GM19023 (cell line): ENCODE measurements at regions not wholly inside any gene's neighbourhood (a gene's known extent, or its start where the extent isn't known, plus 50 kb on each side); places are given as distances from the start of the nearest gene placed in this dataset.

Experiments used
- ATAC-seq: cut with Tn5 transposase; IDR thresholded peaks from one replicate; pipeline ENCODE4 v1.9.1; 2021; ENCODE audit warnings: mild to moderate bottlenecking, moderate library complexity; ENCODE audit not compliant: unreplicated experiment

GRCh38 chr13:73248711-73249580 is 190.1 kb downstream of the KLF5 start:
- ATAC-seq, result no peak

DNA sequence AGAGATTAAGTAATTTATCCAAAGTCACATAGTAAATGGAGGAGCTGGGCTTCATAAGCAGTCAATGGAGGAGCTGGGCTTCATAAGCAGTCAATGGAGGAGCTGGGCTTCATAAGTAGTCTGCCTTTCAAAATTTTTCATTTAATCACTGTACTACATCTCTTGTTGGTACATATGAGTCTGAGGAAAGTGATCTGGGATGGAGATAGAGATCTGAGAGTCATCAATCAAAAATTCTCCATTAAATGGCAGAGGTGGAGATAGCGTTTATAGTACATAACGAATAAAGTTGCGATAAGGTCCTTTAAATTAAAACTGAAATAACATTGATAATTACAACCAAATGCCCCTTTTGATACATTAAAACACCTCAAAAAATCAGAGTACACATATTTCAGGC is 189.3 kb downstream of the KLF5 start:
- ATAC-seq, result no peak

- no peak for ATAC-seq
Observed at GRCh38 chr13:73245246-73245645, 186.4 kb downstream of the KLF5 start.

DNA sequence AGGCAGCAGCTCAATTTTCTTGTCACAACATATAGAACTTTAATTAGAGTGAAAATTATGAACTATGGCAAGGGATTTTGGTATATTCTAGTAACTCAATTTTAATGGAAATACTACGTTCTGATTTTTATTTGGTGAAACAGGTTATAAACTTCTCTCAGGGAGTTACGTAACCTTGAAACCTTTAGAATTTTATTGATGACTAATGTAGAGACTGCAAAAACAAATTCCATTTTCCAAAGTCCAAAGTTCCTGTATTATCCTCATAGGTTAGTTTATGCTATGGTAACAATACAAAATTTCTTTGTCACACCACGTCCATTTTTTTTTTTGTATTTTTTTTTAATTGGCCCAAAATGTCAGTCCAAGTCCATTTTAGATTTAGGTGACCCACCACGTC is 185.7 kb downstream of the KLF5 start:
- ATAC-seq, result no peak

DNA sequence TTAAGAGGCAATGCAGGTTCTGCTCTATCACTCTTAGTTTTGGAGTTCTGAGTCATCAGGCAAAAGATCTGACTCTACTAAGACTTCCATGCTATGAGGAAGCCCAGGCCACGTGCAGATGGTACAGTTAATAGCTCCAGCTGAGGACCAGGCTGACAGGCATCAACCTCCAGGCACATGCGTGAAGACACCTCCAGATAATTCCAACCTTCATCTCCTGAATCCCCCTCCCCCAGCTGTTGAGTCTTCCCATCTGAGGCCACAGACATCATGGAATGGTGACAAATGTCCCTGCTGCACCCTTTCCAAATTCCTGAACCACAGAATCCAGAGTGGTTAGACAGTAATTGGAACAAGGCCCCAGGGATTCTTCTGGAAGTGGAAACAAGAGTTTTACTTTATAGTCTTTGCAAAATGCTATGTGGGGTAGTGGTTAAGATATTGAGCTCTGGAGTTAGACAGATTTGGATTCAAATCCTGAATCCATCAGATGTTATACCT is 183.8 kb downstream of the KLF5 start:
- ATAC-seq, result no peak

- ATAC-seq, result no peak
Observed at GRCh38 chr13:73240193-73240592, 181.4 kb downstream of the KLF5 start.

DNA sequence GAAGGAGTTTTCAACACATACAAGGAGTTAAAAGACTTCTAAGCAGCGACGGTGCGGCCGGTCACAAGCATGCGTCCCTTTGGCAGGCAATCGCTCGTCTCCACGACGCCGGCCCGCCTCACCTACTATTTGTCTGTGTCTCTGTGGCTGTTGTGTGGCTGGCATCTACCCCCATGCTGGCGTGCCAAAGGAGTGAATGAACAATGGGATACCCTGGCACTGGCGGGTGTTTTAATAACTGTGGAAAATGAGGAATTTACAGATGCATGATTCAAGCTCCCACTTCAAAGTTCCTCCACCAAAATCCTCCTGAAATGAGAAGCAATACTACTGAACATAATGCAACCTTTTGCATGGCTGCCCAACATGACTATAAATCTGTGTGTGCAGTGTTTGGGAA is 176.6 kb downstream of the KLF5 start:
- ATAC-seq, result no peak

GRCh38 chr13:73231471-73231870 is 172.7 kb downstream of the KLF5 start:
- ATAC-seq, result no peak

- no peak for ATAC-seq
Observed at GRCh38 chr13:73230716-73231115, 171.9 kb downstream of the KLF5 start.

GRCh38 chr13:73228546-73228945 is 169.7 kb downstream of the KLF5 start:
- ATAC-seq, result no peak

- no peak for ATAC-seq
Observed at GRCh38 chr13:73225990-73226389, 167.2 kb downstream of the KLF5 start.

GRCh38 chr13:73224703-73225102 is 165.9 kb downstream of the KLF5 start:
- ATAC-seq, result no peak

DNA sequence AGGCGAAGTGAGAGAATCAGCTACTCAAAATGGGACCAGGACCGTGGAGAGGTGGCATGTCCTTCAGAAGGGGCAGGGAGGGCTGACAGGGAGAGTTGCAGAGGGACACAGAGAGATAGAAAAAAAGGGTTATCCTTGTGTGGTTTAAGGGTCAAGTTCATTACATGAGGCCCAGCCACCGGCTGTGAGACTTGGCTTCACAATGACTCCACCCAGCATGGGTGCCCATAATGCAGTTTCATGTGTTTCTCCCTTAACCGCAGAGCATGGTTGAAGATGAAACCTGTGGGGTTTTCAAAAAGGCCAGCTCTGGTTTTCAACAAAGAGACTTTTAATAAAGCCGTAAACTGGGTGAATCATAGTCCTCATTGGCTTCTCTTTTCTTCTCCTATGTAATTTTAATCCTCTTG is 164.6 kb downstream of the KLF5 start:
- peak; percentile 98 for ATAC-seq

- ATAC-seq, result no peak
Observed at GRCh38 chr13:73222627-73223305, 164.0 kb downstream of the KLF5 start.

DNA sequence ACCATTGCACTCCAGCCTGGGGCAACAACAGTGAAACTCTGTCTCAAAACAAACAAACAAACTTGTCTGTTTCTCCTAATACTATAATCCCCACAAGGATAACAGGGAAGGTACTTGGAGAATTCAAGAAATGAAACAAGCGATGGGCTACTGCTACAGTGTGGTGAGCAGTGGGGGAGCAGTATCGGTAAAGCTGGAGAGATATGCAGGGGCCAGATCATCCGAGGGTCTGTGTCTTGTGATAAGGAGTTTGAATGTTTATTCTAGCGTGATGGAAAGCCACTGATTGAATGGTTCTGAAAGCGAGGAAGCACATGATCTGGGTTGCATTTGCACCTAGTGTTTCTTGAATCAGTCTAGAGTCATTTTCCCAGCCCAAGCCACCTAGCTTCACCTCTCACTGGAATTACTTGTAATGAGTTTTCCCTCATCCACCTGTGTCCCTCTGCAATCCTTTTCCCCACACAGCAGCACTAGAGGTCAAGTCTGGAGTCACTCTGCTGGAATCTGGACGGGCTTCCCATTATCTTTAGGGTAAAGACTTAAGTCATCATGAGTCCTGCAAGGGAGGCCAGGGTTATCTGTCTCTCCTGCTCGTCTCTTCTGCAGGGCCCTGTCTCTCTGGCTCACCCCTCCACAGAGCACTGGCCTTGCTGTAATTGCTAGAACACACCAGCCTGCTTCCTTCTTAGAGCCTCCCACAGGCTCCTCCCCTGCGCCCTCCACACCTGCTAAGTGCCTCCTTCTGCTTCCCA is 162.3 kb downstream of the KLF5 start:
- ATAC-seq, result no peak

GRCh38 chr13:73218181-73218580 is 159.4 kb downstream of the KLF5 start:
- ATAC-seq, result no peak

- ATAC-seq, result no peak
Observed at GRCh38 chr13:73216381-73216831, 157.6 kb downstream of the KLF5 start.

GRCh38 chr13:73215823-73216222 is 157.0 kb downstream of the KLF5 start:
- ATAC-seq, result no peak

- no peak for ATAC-seq
Observed at GRCh38 chr13:73212482-73212881, 153.7 kb downstream of the KLF5 start.

DNA sequence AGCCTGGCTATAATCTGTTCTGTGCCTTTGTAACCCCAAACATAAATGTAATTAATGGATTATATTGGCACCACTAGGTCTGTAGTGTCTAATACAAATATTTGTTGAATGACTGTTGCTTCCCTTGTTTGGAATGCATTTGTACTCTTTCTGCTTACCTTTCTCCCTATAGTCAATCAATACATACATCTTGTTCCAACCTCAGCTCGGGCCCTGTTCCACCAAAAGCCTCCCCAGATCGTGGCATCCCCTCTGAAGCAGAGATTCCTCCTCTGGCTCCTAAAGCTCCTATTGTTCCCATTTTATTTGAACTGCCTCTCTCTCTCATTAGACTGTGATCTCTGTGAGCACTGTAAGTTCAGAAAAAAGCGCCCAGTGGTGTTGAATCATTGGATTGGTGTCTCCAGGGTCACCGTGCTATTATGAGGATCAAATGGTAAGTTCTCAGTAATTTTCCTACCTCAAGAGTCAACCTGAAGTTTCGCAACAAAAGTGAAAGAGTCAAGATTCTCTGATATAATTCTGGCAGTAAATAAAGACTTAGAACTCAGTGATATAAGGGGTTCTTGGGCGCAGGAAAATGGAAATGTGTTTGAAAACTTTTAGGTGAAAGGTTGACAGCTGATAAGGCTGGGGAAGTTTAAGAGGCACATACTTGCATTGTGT is 151.5 kb downstream of the KLF5 start:
- no peak for ATAC-seq

- no peak for ATAC-seq
Observed at GRCh38 chr13:73204952-73205351, 146.1 kb downstream of the KLF5 start.
